H1 (cell line): ENCODE measurements at regions not wholly inside any gene's neighbourhood (a gene's known extent, or its start where the extent isn't known, plus 50 kb on each side); places are given as distances from the start of the nearest gene placed in this dataset.

Source experiments
- CTCF ChIA-PET: fragments of 300-600 bp; sonication (Branson Sonifier 250); formaldehyde crosslinking; loops from one replicate; lab custom pipeline; 2021; ENCODE audit not compliant: partially characterized antibody; lab: Charles Lee
- POLR2A ChIA-PET: fragments of 300-600 bp; sonication (Branson Sonifier 250); formaldehyde crosslinking; loops from one replicate; lab custom pipeline; 2021; ENCODE audit warnings: inconsistent platforms; ENCODE audit not compliant: partially characterized antibody; lab: Charles Lee
- DNase-seq, 2 experiments: peaks; one replicate each; pipeline versions ENCODE4 v3.0.0 to v3.0.0-alpha.2; 2010 to 2022; ENCODE audit warnings: low spot score in 2 of 2, low read depth in 1 of 2, mixed read lengths in 1 of 2
- FAIRE-seq: peaks from 2 replicates; lab custom pipeline; 2011; peaks lifted over from hg19 to GRCh38; lab: Jason Lieb, UNC
- H2AFZ ChIP-seq: 2 replicates; pipeline ENCODE4 v1.8.1; 2012; ENCODE audit warnings: low read length, inconsistent platforms
- H2AK5ac ChIP-seq: 2 replicates; pipeline ENCODE4 v1.6.1; 2013; ENCODE audit warnings: low read depth, low read length
- H2BK120ac ChIP-seq: replicated peaks from 2 replicates; pipeline ENCODE3; 2013; ENCODE audit warnings: low read depth, low read length, inconsistent platforms
- H2BK12ac ChIP-seq: 2 replicates; pipeline ENCODE4 v1.6.1; 2013; ENCODE audit warnings: low read depth, low read length
- H2BK15ac ChIP-seq: 2 replicates; pipeline ENCODE4 v1.6.1; 2013; ENCODE audit warnings: low read length
- H2BK20ac ChIP-seq: 2 replicates; pipeline ENCODE4 v1.6.1; 2013; ENCODE audit warnings: low read length
- H2BK5ac ChIP-seq: 2 replicates; pipeline ENCODE4 v1.6.1; 2013; ENCODE audit warnings: low read depth, low read length
- H3K14ac ChIP-seq: 2 replicates; pipeline ENCODE4 v1.6.1; 2013; ENCODE audit warnings: inconsistent platforms; ENCODE audit not compliant: insufficient read length
- H3K18ac ChIP-seq: 2 replicates; pipeline ENCODE4 v1.6.1; 2013; ENCODE audit warnings: low read length; ENCODE audit errors: extremely low read depth
- H3K23ac ChIP-seq: 2 replicates; pipeline ENCODE4 v1.6.1; 2013; ENCODE audit warnings: inconsistent platforms; ENCODE audit not compliant: insufficient read length
- H3K23me2 ChIP-seq: 2 replicates; pipeline ENCODE4 v1.6.1; 2013; ENCODE audit warnings: low read depth, low read length
- H3K27ac ChIP-seq: 2 replicates; pipeline ENCODE4 v1.6.1; 2011; ENCODE audit warnings: low read depth, low read length, inconsistent platforms
- H3K27me3 ChIP-seq, 4 experiments: replicated peaks in 1 of 4; 1 replicate in 1 of 4; 2 replicates in 3 of 4; pipeline versions ENCODE4 v1.6.1 to v1.8.1; 2011 to 2013; ENCODE audit warnings: low read length in 3 of 4, mild to moderate bottlenecking in 3 of 4, inconsistent platforms in 2 of 4, mixed read lengths in 2 of 4, moderate library complexity in 1 of 4; ENCODE audit not compliant: control insufficient read depth in 3 of 4, insufficient read depth in 3 of 4; ENCODE audit errors: extremely low read depth in 1 of 4
- H3K36me3 ChIP-seq, 4 experiments: 2 replicates each; pipeline versions ENCODE4 v1.6.1 to v1.8.1; 2011 to 2013; ENCODE audit warnings: mild to moderate bottlenecking in 4 of 4, low read length in 3 of 4, moderate library complexity in 2 of 4, control low read depth in 1 of 4, inconsistent platforms in 1 of 4; ENCODE audit not compliant: insufficient read depth in 4 of 4, control insufficient read depth in 2 of 4
- H3K4ac ChIP-seq: replicated peaks from 2 replicates; pipeline ENCODE3; 2013; ENCODE audit warnings: low read length, low read depth, mixed read lengths, inconsistent platforms; ENCODE audit not compliant: insufficient read length
- H3K4me1 ChIP-seq, 4 experiments: replicated peaks in 1 of 4; 1 replicate in 1 of 4; 2 replicates in 3 of 4; pipeline versions ENCODE4 v1.6.1 to v1.8.1; 2011 to 2013; ENCODE audit warnings: low read length in 3 of 4, inconsistent platforms in 2 of 4, mixed read lengths in 1 of 4; ENCODE audit not compliant: insufficient read depth in 4 of 4, control insufficient read depth in 3 of 4
- H3K4me2 ChIP-seq, 2 experiments: 2 replicates each; pipeline versions ENCODE4 v1.6.1 to v1.8.1; 2011 to 2013; ENCODE audit warnings: low read depth in 2 of 2, low read length in 2 of 2, control low read depth in 1 of 2, inconsistent platforms in 1 of 2, mild to moderate bottlenecking in 1 of 2; ENCODE audit not compliant: insufficient read depth in 1 of 2
- H3K4me3 ChIP-seq, 4 experiments: fragments of 200-600, 300-600 bp in 1 of 4; sonication (generic), shearing (Covaris generic), sonication (Bioruptor Twin) in 1 of 4; 2 replicates each; pipeline versions ENCODE4 v1.5.1 to v1.8.1; 2011 to 2016; ENCODE audit warnings: low read length in 4 of 4, low read depth in 3 of 4, control low read depth in 2 of 4, inconsistent platforms in 2 of 4, mild to moderate bottlenecking in 2 of 4, mixed read lengths in 1 of 4, moderate library complexity in 1 of 4; ENCODE audit not compliant: insufficient read depth in 2 of 4; ENCODE audit errors: extremely low read depth in 1 of 4
- H3K56ac ChIP-seq: replicated peaks from 2 replicates; pipeline ENCODE3; 2013; ENCODE audit warnings: low read depth, mild to moderate bottlenecking, mixed read lengths, low read length, inconsistent platforms; ENCODE audit not compliant: insufficient read length
- H3K79me1 ChIP-seq: 2 replicates; pipeline ENCODE4 v1.6.1; 2013; ENCODE audit warnings: low read depth, low read length, control low read depth
- H3K79me2 ChIP-seq, 2 experiments: 2 replicates each; pipeline versions ENCODE4 v1.6.1 to v1.8.1; 2012 to 2013; ENCODE audit warnings: low read length in 2 of 2, mild to moderate bottlenecking in 2 of 2, inconsistent platforms in 1 of 2; ENCODE audit not compliant: insufficient read depth in 2 of 2, control insufficient read depth in 1 of 2
- H3K9ac ChIP-seq, 4 experiments: replicated peaks in 1 of 4; 1 replicate in 1 of 4; 2 replicates in 3 of 4; pipeline versions ENCODE4 v1.6.1 to v1.8.1; 2011 to 2013; ENCODE audit warnings: low read depth in 3 of 4, low read length in 3 of 4, control low read depth in 2 of 4, mild to moderate bottlenecking in 2 of 4, moderate library complexity in 2 of 4, inconsistent platforms in 1 of 4; ENCODE audit errors: extremely low read depth in 1 of 4
- H3K9me3 ChIP-seq, 2 experiments: 2 replicates each; pipeline versions ENCODE4 v1.6.1 to v1.8.1; 2012 to 2013; ENCODE audit warnings: mild to moderate bottlenecking in 2 of 2, moderate library complexity in 2 of 2, control low read depth in 1 of 2, inconsistent platforms in 1 of 2, low read depth in 1 of 2, low read length in 1 of 2, mixed read lengths in 1 of 2; ENCODE audit not compliant: insufficient read depth in 2 of 2
- H4K20me1 ChIP-seq, 2 experiments: replicated peaks in 1 of 2; 2 replicates each; pipeline versions ENCODE3 to v1.8.1; 2011 to 2013; ENCODE audit warnings: inconsistent platforms in 2 of 2, low read length in 2 of 2, mild to moderate bottlenecking in 1 of 2; ENCODE audit not compliant: insufficient read depth in 2 of 2, control insufficient read depth in 1 of 2
- H4K5ac ChIP-seq: 2 replicates; pipeline ENCODE4 v1.6.1; 2013; ENCODE audit warnings: low read length, low read depth, mixed read lengths, inconsistent platforms; ENCODE audit not compliant: insufficient read length
- H4K8ac ChIP-seq: 2 replicates; pipeline ENCODE4 v1.8.0; 2013; ENCODE audit warnings: mild to moderate bottlenecking, moderate library complexity, low read length, inconsistent platforms; ENCODE audit not compliant: insufficient read depth; ENCODE audit errors: extremely low read depth
- H4K91ac ChIP-seq: replicated peaks from 2 replicates; pipeline ENCODE3; 2013; ENCODE audit warnings: low read length, mixed read lengths, inconsistent platforms; ENCODE audit not compliant: insufficient read length
- ATF2 ChIP-seq: IDR thresholded peaks from 2 replicates; pipeline ENCODE4 v1.6.1; 2012; ENCODE audit warnings: low read length, inconsistent platforms
- ATF3 ChIP-seq: IDR thresholded peaks from 2 replicates; pipeline ENCODE4 v1.6.1; 2011; ENCODE audit warnings: low read depth, mild to moderate bottlenecking, low read length; ENCODE audit not compliant: insufficient read depth
- BCL11A ChIP-seq, 2 experiments: IDR thresholded peaks; one replicate each; pipeline ENCODE4 v1.6.1; 2011; ENCODE audit warnings: low read depth in 2 of 2, low read length in 2 of 2, mild to moderate bottlenecking in 2 of 2
- GABPA ChIP-seq: IDR thresholded peaks from 2 replicates; pipeline ENCODE4 v1.6.1; 2011; ENCODE audit warnings: mild to moderate bottlenecking, low read length, moderate library complexity, borderline replicate concordance; ENCODE audit not compliant: insufficient read depth
- KDM5A ChIP-seq: fragments of 200-600 bp; IDR thresholded peaks from 2 replicates; pipeline ENCODE4 v1.7.1; 2012; ENCODE audit warnings: mild to moderate bottlenecking, low read length, inconsistent platforms, mixed read lengths
- SIRT6 ChIP-seq: IDR thresholded peaks from one replicate; pipeline ENCODE4 v1.7.1; 2012; ENCODE audit warnings: low read length, inconsistent platforms
- SP2 ChIP-seq: IDR thresholded peaks from 2 replicates; pipeline ENCODE4 v1.6.1; 2012; ENCODE audit warnings: mild to moderate bottlenecking, low read length, inconsistent platforms
- SUZ12 ChIP-seq: fragments of 200-600 bp; sonication (generic); IDR thresholded peaks from 2 replicates; pipeline ENCODE4 v1.6.1; 2012; ENCODE audit warnings: mild to moderate bottlenecking, inconsistent platforms, low read length, moderate library complexity, mixed read lengths
- WGBS, 2 experiments: shearing (Covaris generic) in 1 of 2; methylation state at CpG; one replicate each; pipeline versions ENCODE4 v1.1.6 to v1.1.7; 2013 to 2015; ENCODE audit warnings: low lambda C conversion rate in 2 of 2, mixed read lengths in 2 of 2, inconsistent platforms in 1 of 2, low coverage in 1 of 2, missing lambda C conversion rate in 1 of 2; ENCODE audit not compliant: insufficient replicate concordance in 2 of 2, insufficient coverage in 1 of 2, insufficient read length in 1 of 2; ENCODE audit errors: extremely low coverage in 1 of 2, missing lambda C conversion rate in 1 of 2; 5-methylcytosine and 5-hydroxymethylcytosine counted together

- no peak overlapping the region for H2BK15ac ChIP-seq
- H3K14ac ChIP-seq = no peak overlapping the region
- no peak overlapping the region for H2BK120ac ChIP-seq
- TF ChIP-seq SIRT6 = no peak
- no peak for TF ChIP-seq SUZ12
- TF ChIP-seq SP2 = no peak
- TF ChIP-seq ATF3 = no peak
- TF ChIP-seq GABPA = no peak
- TF ChIP-seq ATF2 = no peak
- no peak for TF ChIP-seq BCL11A (IDR thresholded peaks at IDR 0.05; ENCODE audit: low read depth in 2 of 2, low read length in 2 of 2)
- TF ChIP-seq KDM5A = no peak
- H3K27me3 ChIP-seq = no peaks in the 10 kb centered on the region
- H3K23ac ChIP-seq = no peak overlapping the region
- H3K4me3 ChIP-seq = no peak overlapping the region
- no peak overlapping the region for H2AK5ac ChIP-seq
- no peak overlapping the region for H4K8ac ChIP-seq
- no peak overlapping the region for H2BK20ac ChIP-seq
- H3K9ac ChIP-seq = no peak overlapping the region
- DNase-seq = no peak
- no peak overlapping the region for H2AFZ ChIP-seq
- POLR2A ChIA-PET = no interaction called here
- no peaks in the 10 kb centered on the region for H3K9me3 ChIP-seq
- no peak overlapping the region for H3K18ac ChIP-seq
- H3K27ac ChIP-seq = no peak overlapping the region
- CTCF ChIA-PET = interaction anchor here (1.4 kb wide), 1 partner anchor 11 kb away, joined by 3 read pairs; no protein-coding TSS in a partner anchor
- no peak for FAIRE-seq
- H3K36me3 ChIP-seq = no peaks in the 10 kb centered on the region
- no peak overlapping the region for H3K56ac ChIP-seq
- no peaks in the 10 kb centered on the region for H3K23me2 ChIP-seq
- H3K79me1 ChIP-seq = no peaks in the 10 kb centered on the region
- no peak overlapping the region for H4K5ac ChIP-seq
- H2BK5ac ChIP-seq = no peak overlapping the region
- no peak overlapping the region for H3K4ac ChIP-seq
- no peaks in the 10 kb centered on the region for H4K20me1 ChIP-seq
- H4K91ac ChIP-seq = no peak overlapping the region
- no peak overlapping the region for H3K4me2 ChIP-seq
- H2BK12ac ChIP-seq = no peak overlapping the region
- WGBS, 2 experiments = 83% methylated on average over 7 of the region's 7 CpGs; no CpG with 5 or more reads in 1 of the 2 experiments
- no peaks in the 10 kb centered on the region for H3K79me2 ChIP-seq
- H3K4me1 ChIP-seq = no peaks in the 10 kb centered on the region
Measured at GRCh38 chr5:14028938-14029584, 84.6 kb upstream of the DNAH5 start.
